ENCODE measurements at regions not wholly inside any gene's neighbourhood (a gene's known extent, or its start where the extent isn't known, plus 50 kb on each side); places are given as distances from the start of the nearest gene placed in this dataset.

- TF ChIP-seq CTCF (IDR thresholded peaks at IDR 0.05) (no peak), EZH2 (IDR thresholded peaks at IDR 0.05; ENCODE audit: borderline replicate concordance, insufficient read depth, low read depth, low read length, poor library complexity, severe bottlenecking) (no peak)
Measured at GRCh38 chr6:25008707-25009392, 73.1 kb upstream of the RIPOR2 start.
